Activated CD4-positive, alpha-beta memory T cell treated with anti-CD3 and anti-CD28 coated beads for 36 hours (primary cell): ENCODE measurements at regions not wholly inside any gene's neighbourhood (a gene's known extent, or its start where the extent isn't known, plus 50 kb on each side); places are given as distances from the start of the nearest gene placed in this dataset.

Experiments
- CTCF ChIA-PET: fragments of 350-600 bp; sonication (Branson Sonifier 250); formaldehyde crosslinking; loops from one replicate; lab custom pipeline; 2021; ENCODE audit warnings: antibody characterized with exemption, inconsistent platforms; lab: Charles Lee
- POLR2A ChIA-PET: fragments of 350-600 bp; sonication (Branson Sonifier 250); formaldehyde crosslinking; loops from one replicate; lab custom pipeline; 2021; ENCODE audit warnings: antibody characterized with exemption; lab: Charles Lee
- DNase-seq: peaks from one replicate; pipeline ENCODE4 v3.0.0-alpha.2; 2020
- H3K27ac Mint-ChIP-seq: one replicate; pipeline ENCODE4 v1.8.0; 2021; ENCODE audit warnings: mixed read lengths
- H3K27me3 Mint-ChIP-seq: one replicate; pipeline ENCODE4 v1.8.0; 2021; ENCODE audit warnings: mixed read lengths
- H3K36me3 Mint-ChIP-seq: one replicate; pipeline ENCODE4 v1.8.0; 2021; ENCODE audit warnings: mixed read lengths
- H3K4me1 Mint-ChIP-seq: one replicate; pipeline ENCODE4 v1.8.0; 2021; ENCODE audit warnings: low read depth, mixed read lengths
- H3K4me3 Mint-ChIP-seq: one replicate; pipeline ENCODE4 v1.8.0; 2021; ENCODE audit warnings: mild to moderate bottlenecking, mixed read lengths
- H3K9me3 Mint-ChIP-seq: one replicate; pipeline ENCODE4 v1.8.0; 2021; ENCODE audit warnings: mixed read lengths
- intact Hi-C: fragments of 100-400 bp; cut with micrococcal nuclease; formaldehyde crosslinking; loops from one replicate; pipeline ENCODE4 v1.15.1; 2023

DNA sequence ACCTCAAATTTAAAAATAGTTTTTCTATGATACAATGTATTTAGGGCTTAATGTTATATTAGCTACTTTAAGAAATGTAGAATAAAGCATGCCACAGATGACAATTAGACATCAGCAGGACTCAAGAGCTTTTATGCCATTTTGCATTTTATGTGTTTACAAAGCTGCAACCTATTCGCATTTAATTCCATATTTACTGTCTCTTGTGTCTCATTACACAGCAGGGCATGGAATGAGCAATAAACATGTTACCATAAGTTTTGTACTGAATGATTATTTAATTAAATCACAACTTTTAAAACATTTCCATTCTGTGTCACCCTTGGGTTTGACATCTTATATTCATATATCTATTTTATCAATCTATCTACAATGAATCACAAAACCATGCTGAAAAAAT is 1756.9 kb downstream of the PCDH9 start:
- Mint-ChIP-seq H3K9me3 (peaks cover 6% of the 10 kb centered on the region), H3K36me3 (no peaks in the 10 kb centered on the region), H3K4me3 (no peak overlapping the region), H3K27ac (no peak overlapping the region), H3K27me3 (no peaks in the 10 kb centered on the region), H3K4me1 (no peaks in the 10 kb centered on the region)
- ChIA-PET CTCF (no interaction called here), POLR2A (no interaction called here)
- no peak for DNase-seq
- intact Hi-C loops: no loop called here

DNA sequence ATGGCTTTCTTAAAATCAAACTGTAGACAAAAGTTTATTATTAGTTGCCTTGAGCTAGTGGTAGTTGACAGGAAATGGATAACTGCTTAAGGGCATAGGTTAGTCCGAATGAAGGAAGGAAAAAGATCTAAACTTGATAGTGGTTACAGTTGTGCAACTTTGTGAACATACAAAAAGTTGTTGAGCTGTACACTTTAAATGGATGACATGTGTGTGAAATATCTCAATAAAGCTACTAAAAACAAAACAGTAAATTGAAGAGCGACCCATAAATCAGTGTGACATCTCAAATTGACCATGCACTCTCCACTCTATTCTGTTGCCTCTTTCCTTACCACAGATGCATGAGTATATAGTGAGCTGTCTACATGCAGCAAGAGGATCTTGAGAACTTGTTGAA is 1757.8 kb downstream of the PCDH9 start:
- H3K27ac Mint-ChIP-seq: no peak overlapping the region
- intact Hi-C loops: no loop called here
- no peaks in the 10 kb centered on the region for H3K4me1 Mint-ChIP-seq
- no peak for DNase-seq
- H3K27me3 Mint-ChIP-seq: no peaks in the 10 kb centered on the region
- ChIA-PET CTCF (no interaction called here), POLR2A (no interaction called here)
- no peak overlapping the region for H3K4me3 Mint-ChIP-seq
- peaks cover 6% of the 10 kb centered on the region for H3K9me3 Mint-ChIP-seq
- no peaks in the 10 kb centered on the region for H3K36me3 Mint-ChIP-seq

DNA sequence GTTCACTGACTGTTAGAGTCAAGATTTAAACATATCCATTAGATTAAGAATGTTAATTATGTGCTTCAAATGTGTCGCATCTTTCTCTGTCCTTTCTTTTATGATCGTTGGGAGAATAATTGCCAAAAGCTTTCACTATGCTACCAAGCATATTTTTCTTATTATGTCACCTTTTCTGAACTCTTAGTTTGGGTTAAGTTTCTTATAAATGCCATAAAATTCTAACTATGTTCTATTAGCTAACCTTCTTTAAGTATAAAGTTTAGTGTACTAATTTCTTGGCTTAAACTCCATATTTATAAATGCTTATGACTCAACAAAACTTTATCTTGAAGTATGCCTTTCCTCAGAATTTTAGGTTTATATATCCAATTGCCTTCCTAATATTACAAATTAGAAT is 1759.4 kb downstream of the PCDH9 start:
- no peaks in the 10 kb centered on the region for H3K27me3 Mint-ChIP-seq
- no peaks in the 10 kb centered on the region for H3K36me3 Mint-ChIP-seq
- H3K27ac Mint-ChIP-seq: no peak overlapping the region
- no peaks in the 10 kb centered on the region for H3K4me1 Mint-ChIP-seq
- ChIA-PET CTCF (no interaction called here), POLR2A (no interaction called here)
- no peak for DNase-seq
- intact Hi-C loops: no loop called here
- H3K4me3 Mint-ChIP-seq: no peak overlapping the region
- peaks cover 9% of the 10 kb centered on the region for H3K9me3 Mint-ChIP-seq

DNA sequence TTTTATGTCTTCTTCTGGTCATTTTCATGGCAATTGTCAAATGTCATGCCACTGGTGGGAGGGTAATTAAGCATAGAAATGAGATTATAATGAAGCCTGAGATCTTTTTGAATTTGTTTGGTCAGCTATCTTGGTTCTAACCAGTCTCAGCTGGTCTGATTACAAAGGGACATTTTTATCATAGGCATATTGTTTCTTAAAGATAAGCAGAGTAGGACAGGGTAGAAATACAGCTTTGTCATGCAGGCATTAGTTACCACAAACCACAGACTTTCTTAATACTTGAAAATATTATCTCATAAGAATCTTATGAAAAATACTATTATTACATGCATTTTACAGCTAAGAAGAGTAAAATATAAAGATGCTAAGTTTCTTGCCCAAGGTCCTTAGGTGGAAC is 1761.5 kb downstream of the PCDH9 start:
- intact Hi-C loops: no loop called here
- CTCF ChIA-PET: no interaction called here

DNA sequence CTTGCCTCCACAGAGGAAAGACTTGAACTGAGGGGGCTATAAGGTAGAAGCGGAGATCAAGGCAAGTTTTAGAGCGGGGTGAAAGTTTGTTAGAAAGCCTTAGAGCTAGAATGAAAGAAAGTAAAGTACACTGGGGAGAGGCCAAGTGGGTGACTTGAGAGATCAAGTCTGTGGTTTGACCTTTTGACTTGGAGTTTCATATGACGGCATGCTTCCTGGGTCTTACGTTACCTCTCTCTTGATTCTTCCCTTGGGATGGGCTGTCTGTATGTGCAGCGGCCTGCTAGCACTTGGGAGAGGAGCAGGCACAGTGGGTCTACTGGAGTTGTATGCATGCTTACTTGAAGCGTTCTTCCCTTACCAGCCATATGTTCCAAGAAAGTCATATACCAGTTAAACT is 1768.5 kb downstream of the PCDH9 start:
- H3K4me1 Mint-ChIP-seq: no peaks in the 10 kb centered on the region
- POLR2A ChIA-PET: no interaction called here
- H3K36me3 Mint-ChIP-seq: no peaks in the 10 kb centered on the region
- H3K27me3 Mint-ChIP-seq: no peaks in the 10 kb centered on the region
- H3K9me3 Mint-ChIP-seq: peaks cover 17% of the 10 kb centered on the region
- H3K27ac Mint-ChIP-seq: no peak overlapping the region
- DNase-seq: no peak
- H3K4me3 Mint-ChIP-seq: no peak overlapping the region
- CTCF ChIA-PET: no interaction called here
- intact Hi-C loops: no loop called here

More for the DNA sequence above, 1761.5 kb downstream of the PCDH9 start:
- Mint-ChIP-seq H3K36me3 (no peaks in the 10 kb centered on the region), H3K27me3 (no peaks in the 10 kb centered on the region), H3K27ac (no peak overlapping the region), H3K9me3 (peaks cover 6% of the 10 kb centered on the region), H3K4me1 (no peaks in the 10 kb centered on the region), H3K4me3 (no peak overlapping the region)
- POLR2A ChIA-PET: no interaction called here
- no peak for DNase-seq

DNA sequence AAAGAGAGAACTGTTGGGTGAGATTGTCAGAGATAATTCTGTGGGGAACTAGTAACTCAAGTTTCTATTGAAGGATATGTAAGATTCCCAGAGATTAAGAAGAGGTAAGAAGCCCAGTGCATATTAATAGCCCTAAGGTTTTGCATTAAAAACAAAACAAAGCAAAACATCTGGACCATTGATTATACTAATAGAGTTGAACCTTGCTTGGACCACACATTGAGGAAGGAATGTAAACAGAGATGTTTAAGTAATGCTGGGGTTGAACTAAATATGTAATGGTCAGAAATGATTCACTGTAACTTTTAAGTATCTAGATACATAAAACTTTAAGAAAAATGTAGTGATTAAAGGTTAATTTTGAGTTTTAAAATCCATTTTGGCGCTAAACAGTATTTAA is 1770.0 kb downstream of the PCDH9 start:
- Mint-ChIP-seq H3K36me3 (no peaks in the 10 kb centered on the region), H3K4me3 (no peak overlapping the region), H3K9me3 (peaks cover 11% of the 10 kb centered on the region), H3K27me3 (no peaks in the 10 kb centered on the region), H3K4me1 (no peaks in the 10 kb centered on the region), H3K27ac (no peak overlapping the region)
- intact Hi-C loops: no loop called here
- DNase-seq: no peak
- CTCF ChIA-PET: no interaction called here
- POLR2A ChIA-PET: no interaction called here

DNA sequence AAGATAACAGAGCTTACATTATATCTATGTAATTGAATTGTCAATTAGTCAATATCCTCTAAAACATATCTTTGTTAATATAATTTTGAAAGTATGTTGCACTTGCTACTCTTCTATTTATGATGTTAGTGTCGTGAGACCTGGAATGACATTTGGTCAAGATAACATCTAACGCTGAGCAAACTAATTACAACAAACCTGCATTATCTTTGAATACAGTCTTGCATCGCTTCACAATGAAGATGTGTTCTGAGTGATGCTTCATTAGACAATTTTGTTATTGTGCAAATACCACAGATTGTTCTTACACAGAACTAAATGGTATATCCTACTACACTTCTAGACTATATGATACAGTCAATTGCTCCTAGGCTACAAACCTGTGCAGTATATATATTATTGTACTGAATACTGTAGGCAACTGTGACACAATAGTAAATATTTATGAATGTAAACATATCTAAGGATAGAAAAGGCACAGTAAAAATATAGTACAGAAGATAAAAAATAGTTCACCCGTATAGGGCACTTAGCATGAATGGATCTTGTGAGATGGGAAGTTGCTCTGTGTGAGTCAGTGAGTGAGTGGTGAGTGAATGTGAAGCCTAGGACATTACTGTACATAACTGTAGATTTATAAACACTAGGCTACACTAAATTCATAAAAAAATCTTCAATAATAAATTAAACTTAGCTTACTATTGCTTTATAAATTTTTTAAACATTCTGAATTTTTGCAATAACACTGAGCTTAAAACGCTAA is 1773.8 kb downstream of the PCDH9 start:
- Mint-ChIP-seq H3K9me3 (peaks cover 2% of the 10 kb centered on the region), H3K27ac (no peak overlapping the region), H3K4me3 (no peak overlapping the region), H3K36me3 (no peaks in the 10 kb centered on the region), H3K4me1 (no peaks in the 10 kb centered on the region), H3K27me3 (no peaks in the 10 kb centered on the region)
- DNase-seq: no peak
- ChIA-PET CTCF (interaction anchor here (0.6 kb wide), 1 partner anchor 810 kb away, joined by 4 read pairs; no protein-coding TSS in a partner anchor), POLR2A (no interaction called here)
- intact Hi-C loops: no loop called here

DNA sequence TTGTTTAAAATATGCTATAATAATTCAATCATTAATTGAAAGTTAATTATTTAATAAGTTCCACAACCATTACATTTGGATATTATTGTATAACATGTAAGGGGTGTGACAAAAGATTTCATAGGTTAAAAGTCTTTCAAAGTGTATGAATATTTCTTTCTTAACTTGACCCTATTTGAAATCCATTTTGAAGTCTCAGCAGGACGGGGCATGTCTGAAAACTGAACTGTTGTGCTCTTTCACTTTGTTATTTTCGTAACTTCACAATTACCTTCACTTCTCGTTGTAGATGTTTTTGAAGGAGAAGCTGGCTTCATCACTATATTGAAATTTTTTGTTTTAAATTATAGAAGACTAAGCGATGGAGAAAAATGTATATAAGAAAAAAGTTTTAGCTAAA is 1775.7 kb downstream of the PCDH9 start:
- ChIA-PET POLR2A (no interaction called here), CTCF (no interaction called here)
- H3K27me3 Mint-ChIP-seq: no peaks in the 10 kb centered on the region
- intact Hi-C loops: no loop called here
- H3K4me3 Mint-ChIP-seq: no peak overlapping the region
- H3K36me3 Mint-ChIP-seq: no peaks in the 10 kb centered on the region
- no peak overlapping the region for H3K27ac Mint-ChIP-seq
- H3K4me1 Mint-ChIP-seq: no peaks in the 10 kb centered on the region
- no peaks in the 10 kb centered on the region for H3K9me3 Mint-ChIP-seq
- DNase-seq: no peak

DNA sequence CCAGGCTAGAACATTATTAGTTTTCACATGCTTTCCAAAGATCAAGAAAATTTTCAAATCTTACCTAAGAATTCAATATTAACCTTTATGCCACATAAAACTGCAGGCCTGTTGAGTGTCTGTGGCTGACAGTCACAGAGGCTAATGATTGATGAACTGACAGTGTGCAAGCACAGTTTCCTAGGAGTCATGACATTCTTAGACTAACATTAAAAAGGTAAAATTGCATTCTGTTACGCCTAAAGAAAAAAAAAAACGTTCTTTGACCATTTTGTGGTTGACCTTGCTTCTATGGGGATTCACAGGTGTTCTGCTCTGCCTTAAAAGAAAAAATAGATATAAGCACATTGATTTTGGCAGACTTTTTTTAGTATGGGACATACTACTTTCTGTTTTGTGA is 1776.2 kb downstream of the PCDH9 start:
- H3K27ac Mint-ChIP-seq: no peak overlapping the region
- intact Hi-C loops: no loop called here
- ChIA-PET CTCF (no interaction called here), POLR2A (no interaction called here)
- H3K4me1 Mint-ChIP-seq: no peaks in the 10 kb centered on the region
- no peaks in the 10 kb centered on the region for H3K27me3 Mint-ChIP-seq
- no peaks in the 10 kb centered on the region for H3K36me3 Mint-ChIP-seq
- no peaks in the 10 kb centered on the region for H3K9me3 Mint-ChIP-seq
- no peak overlapping the region for H3K4me3 Mint-ChIP-seq
- no peak for DNase-seq

DNA sequence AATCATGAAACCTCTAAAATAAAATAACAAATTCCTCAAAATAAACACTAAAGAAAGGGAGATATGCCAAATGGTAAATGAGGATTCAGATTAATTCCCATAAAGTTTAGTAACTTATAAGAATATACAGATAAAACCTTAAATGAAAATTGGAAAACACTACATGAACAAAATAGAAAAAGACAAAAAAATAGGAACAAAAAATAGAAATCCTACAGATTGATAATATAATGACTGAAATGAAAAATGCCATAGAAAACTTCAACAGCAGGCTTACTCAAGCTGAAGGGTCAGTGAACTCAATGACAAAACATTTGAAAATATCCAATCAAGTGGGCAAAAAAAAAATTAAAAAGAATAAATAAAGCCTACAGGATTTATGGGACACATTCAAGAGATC is 1784.8 kb downstream of the PCDH9 start:
- Mint-ChIP-seq H3K4me3 (no peak overlapping the region), H3K9me3 (peaks cover 46% of the 10 kb centered on the region), H3K27ac (no peak overlapping the region), H3K36me3 (no peaks in the 10 kb centered on the region), H3K4me1 (no peaks in the 10 kb centered on the region), H3K27me3 (no peaks in the 10 kb centered on the region)
- ChIA-PET POLR2A (no interaction called here), CTCF (no interaction called here)
- no peak for DNase-seq
- intact Hi-C loops: no loop called here

DNA sequence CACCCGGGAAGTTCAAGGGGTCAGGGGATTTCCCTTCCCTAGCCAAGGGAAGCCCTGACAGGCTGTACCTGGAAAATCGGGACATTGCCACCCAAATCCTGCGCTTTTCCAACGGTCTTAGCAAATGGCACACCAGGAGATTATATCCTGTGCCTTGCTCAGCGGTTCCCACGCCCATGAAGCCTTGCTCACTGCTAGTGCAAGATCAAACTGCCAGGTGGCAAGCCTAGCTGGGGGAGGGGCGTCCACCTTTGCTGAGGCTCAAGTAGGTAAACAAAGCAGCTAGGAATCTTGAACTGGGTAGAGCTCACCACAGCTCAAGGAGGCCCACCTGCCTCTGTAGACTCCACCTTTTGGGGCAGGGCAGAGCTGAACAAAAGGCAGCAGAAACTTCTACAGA is 1794.5 kb downstream of the PCDH9 start:
- intact Hi-C loops: no loop called here
- Mint-ChIP-seq H3K36me3 (no peaks in the 10 kb centered on the region), H3K4me3 (no peak overlapping the region), H3K4me1 (no peaks in the 10 kb centered on the region), H3K27ac (no peak overlapping the region), H3K27me3 (no peaks in the 10 kb centered on the region), H3K9me3 (peaks cover 18% of the 10 kb centered on the region)
- ChIA-PET CTCF (no interaction called here), POLR2A (no interaction called here)
- DNase-seq: no peak

DNA sequence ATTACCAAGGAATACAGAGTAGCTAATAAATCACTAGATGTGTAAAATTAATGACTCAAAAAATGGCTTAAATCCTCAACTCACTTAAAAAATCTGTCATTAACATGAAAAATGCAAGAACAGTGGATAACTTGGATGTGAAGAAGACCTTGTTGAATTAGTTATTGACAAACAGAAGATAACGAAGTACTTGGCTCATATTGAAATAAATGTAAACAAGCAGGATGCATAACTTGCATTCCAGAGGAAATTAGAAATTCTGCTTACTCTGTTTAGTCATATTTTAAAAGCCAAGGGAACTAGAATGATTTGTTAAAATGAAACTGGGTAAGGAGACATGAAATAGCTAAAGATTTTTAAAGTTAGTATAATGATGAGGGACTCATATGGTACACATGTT is 1812.2 kb downstream of the PCDH9 start:
- no peak overlapping the region for H3K27ac Mint-ChIP-seq
- no peak overlapping the region for H3K4me3 Mint-ChIP-seq
- no peaks in the 10 kb centered on the region for H3K36me3 Mint-ChIP-seq
- DNase-seq: no peak
- POLR2A ChIA-PET: no interaction called here
- CTCF ChIA-PET: no interaction called here
- intact Hi-C loops: no loop called here
- H3K4me1 Mint-ChIP-seq: no peaks in the 10 kb centered on the region
- peaks cover 10% of the 10 kb centered on the region for H3K9me3 Mint-ChIP-seq
- H3K27me3 Mint-ChIP-seq: no peaks in the 10 kb centered on the region

DNA sequence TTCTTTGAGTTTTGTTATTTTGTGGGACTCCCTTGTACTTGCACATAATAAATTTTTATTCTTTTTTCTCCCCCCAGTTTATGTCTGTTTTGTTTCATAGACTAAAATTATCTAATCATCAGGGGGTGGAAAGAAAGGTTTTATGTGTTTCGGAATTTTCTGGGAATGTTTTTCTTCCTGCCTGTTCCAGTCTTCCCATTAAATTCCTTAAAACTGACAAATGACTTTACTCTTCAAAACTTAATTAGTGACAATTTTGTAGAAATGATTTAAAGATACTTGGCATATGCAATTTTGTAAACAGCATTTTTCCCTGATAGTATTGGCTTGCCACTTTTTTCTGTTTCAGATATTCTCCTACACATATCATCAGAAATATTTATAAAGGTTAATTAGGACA is 1813.4 kb downstream of the PCDH9 start:
- CTCF ChIA-PET: no interaction called here
- Mint-ChIP-seq H3K4me1 (no peaks in the 10 kb centered on the region), H3K27ac (no peak overlapping the region), H3K9me3 (peaks cover 10% of the 10 kb centered on the region), H3K36me3 (no peaks in the 10 kb centered on the region), H3K27me3 (no peaks in the 10 kb centered on the region), H3K4me3 (no peak overlapping the region)
- POLR2A ChIA-PET: no interaction called here
- intact Hi-C loops: no loop called here
- DNase-seq: no peak
